Stimulated activated memory B cell treated with anti-CD40 and anti-IgM and Interleukin-4, amounts not matched to agents 10 μg/mL and 1 μg/mL and 100 μg/mL, for 72 hours (primary cell): ENCODE measurements at regions not wholly inside any gene's neighbourhood (a gene's known extent, or its start where the extent isn't known, plus 50 kb on each side); places are given as distances from the start of the nearest gene placed in this dataset.
A peak's percentile ranks its signal among the peaks of the same experiment; 100 is the strongest.

Experiments used
- ATAC-seq: fragments of 150-1000 bp; cut with Tn5 transposase; 2 replicates; pipeline ENCODE4 v1.10.0; 2021
- H3K27ac Mint-ChIP-seq: one replicate; pipeline ENCODE4 v1.8.0; 2022; ENCODE audit warnings: mild to moderate bottlenecking, mixed read lengths
- H3K27me3 Mint-ChIP-seq: one replicate; pipeline ENCODE4 v1.8.0; 2022; ENCODE audit warnings: mixed read lengths
- H3K36me3 Mint-ChIP-seq: one replicate; pipeline ENCODE4 v1.8.0; 2022; ENCODE audit warnings: mixed read lengths
- H3K4me1 Mint-ChIP-seq: one replicate; pipeline ENCODE4 v1.8.0; 2022; ENCODE audit warnings: mixed read lengths
- H3K4me3 Mint-ChIP-seq: one replicate; pipeline ENCODE4 v1.8.0; 2022; ENCODE audit warnings: mild to moderate bottlenecking, moderate library complexity, mixed read lengths
- H3K9me3 Mint-ChIP-seq: one replicate; pipeline ENCODE4 v1.8.0; 2022; ENCODE audit warnings: mixed read lengths

DNA sequence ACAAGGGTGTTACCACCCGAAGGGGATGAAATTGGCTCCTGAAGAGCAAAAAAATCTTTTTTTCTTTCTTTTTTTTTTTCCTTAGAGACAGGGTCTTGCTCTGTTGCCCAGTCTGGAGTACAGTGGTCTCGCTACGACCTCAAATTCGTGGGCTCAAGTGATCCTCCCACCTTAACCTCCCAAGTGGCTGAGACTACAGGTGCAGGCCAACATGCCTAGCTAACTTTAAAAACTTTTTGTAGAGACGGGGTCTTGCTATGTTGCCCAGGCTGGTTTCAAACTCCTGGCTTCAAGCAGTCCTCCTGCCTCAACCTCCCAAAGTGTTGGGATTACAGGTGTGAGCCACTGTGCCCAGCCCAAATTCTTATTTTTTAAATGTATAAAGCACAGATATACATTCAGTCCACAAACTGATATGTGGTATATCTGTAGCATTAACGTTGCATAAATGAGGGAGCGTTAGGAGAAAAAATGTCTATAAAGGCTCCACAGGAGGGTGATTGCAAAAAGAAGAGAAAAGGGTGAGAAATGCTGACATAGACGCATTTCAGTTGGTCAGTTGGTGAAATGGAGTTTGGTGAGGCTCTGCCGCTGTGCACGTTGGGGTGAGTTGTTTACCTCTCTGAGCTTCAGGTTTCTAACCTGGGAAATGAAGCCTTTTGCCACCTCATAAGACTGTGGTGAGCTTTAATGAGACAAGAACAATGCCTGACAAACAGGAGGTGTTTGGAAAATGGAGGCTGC lies 100.7 kb upstream of the PODXL start:
- Mint-ChIP-seq H3K4me3 (no peak overlapping the region), H3K27ac (no peak overlapping the region), H3K4me1 (no peaks in the 10 kb centered on the region), H3K36me3 (no peaks in the 10 kb centered on the region), H3K9me3 (no peaks in the 10 kb centered on the region), H3K27me3 (peaks cover 12% of the 10 kb centered on the region)
- ATAC-seq: no peak

DNA sequence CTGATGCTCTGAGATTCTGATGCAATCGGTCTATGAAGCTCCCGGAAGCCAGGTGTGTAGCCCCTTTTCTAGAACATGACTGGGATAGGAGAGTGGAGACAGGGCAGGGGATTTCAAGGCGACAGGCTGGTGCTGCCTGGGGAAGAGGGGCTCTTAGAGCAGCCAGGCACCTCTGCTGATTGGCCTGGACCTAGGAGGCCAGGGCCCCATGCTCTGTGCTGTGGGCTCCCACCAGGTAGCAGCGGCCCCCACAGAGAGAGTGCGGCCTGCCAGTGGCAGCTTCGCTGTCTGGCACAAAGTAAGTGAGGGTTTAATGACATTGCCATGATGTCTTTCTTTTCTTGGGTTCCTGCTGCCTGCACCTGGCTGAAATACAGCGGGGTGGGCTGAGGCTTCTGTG lies 99.4 kb upstream of the PODXL start:
- Mint-ChIP-seq H3K27ac (no peak overlapping the region), H3K4me1 (no peaks in the 10 kb centered on the region), H3K9me3 (no peaks in the 10 kb centered on the region), H3K4me3 (no peak overlapping the region), H3K36me3 (no peaks in the 10 kb centered on the region), H3K27me3 (peaks cover 12% of the 10 kb centered on the region)
- no peak for ATAC-seq

GRCh38 chr7:131655447-131655846 lies 99.0 kb upstream of the PODXL start:
- ATAC-seq: no peak
- H3K4me3 Mint-ChIP-seq: no peak overlapping the region
- H3K36me3 Mint-ChIP-seq: no peaks in the 10 kb centered on the region
- no peak overlapping the region for H3K27ac Mint-ChIP-seq
- peaks cover 12% of the 10 kb centered on the region for H3K27me3 Mint-ChIP-seq
- no peaks in the 10 kb centered on the region for H3K9me3 Mint-ChIP-seq
- no peaks in the 10 kb centered on the region for H3K4me1 Mint-ChIP-seq

DNA sequence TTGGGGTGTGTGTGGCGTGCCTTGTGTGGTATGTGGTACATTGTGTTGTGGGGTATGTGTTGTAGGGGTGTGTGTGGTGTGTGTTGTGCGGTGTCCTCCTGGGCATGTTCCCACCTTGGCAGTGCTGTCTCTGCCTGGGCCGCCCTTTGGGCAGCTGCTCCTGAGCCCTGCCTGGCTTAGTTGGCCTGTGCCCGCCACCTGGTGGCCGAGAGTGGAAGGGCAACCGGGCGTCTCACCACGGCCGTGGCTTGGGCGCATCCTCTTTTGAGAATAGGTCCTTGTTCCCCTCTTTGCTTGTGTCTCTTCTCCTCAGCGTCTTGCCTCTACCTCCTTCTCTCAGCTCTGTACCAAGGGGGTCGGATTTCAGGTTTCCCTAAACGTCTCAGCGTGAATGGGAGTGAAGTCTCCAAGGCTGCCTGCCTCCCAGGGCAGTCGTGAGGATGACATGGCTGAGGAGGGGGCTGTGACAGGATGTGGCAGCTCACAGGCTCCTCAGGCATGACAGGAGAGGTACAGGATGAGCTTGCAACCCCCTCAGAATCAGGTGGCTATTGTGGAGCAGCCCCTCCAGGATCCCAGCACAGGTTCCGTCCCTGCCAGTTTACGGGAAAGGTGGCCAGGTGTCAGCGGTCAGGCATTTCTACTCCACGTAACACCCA lies 98.4 kb upstream of the PODXL start:
- peak; percentile 85 for ATAC-seq
- H3K36me3 Mint-ChIP-seq: no peaks in the 10 kb centered on the region
- peaks cover 12% of the 10 kb centered on the region for H3K27me3 Mint-ChIP-seq
- H3K27ac Mint-ChIP-seq: no peak overlapping the region
- H3K4me1 Mint-ChIP-seq: no peaks in the 10 kb centered on the region
- no peaks in the 10 kb centered on the region for H3K9me3 Mint-ChIP-seq
- H3K4me3 Mint-ChIP-seq: no peak overlapping the region

GRCh38 chr7:131654249-131654558 lies 97.8 kb upstream of the PODXL start:
- H3K4me3 Mint-ChIP-seq: no peak overlapping the region
- peaks cover 12% of the 10 kb centered on the region for H3K27me3 Mint-ChIP-seq
- H3K27ac Mint-ChIP-seq: no peak overlapping the region
- H3K4me1 Mint-ChIP-seq: no peaks in the 10 kb centered on the region
- no peaks in the 10 kb centered on the region for H3K9me3 Mint-ChIP-seq
- ATAC-seq: no peak
- H3K36me3 Mint-ChIP-seq: no peaks in the 10 kb centered on the region

- Mint-ChIP-seq H3K27me3 (peaks cover 12% of the 10 kb centered on the region), H3K36me3 (no peaks in the 10 kb centered on the region), H3K9me3 (no peaks in the 10 kb centered on the region), H3K4me1 (no peaks in the 10 kb centered on the region), H3K4me3 (no peak overlapping the region), H3K27ac (no peak overlapping the region)
- no peak for ATAC-seq
Measured at GRCh38 chr7:131653418-131654248, 97.2 kb upstream of the PODXL start.

- Mint-ChIP-seq H3K36me3 (no peaks in the 10 kb centered on the region), H3K4me3 (no peak overlapping the region), H3K9me3 (no peaks in the 10 kb centered on the region), H3K27ac (no peak overlapping the region), H3K4me1 (no peaks in the 10 kb centered on the region), H3K27me3 (peaks cover 13% of the 10 kb centered on the region)
- no peak for ATAC-seq
Measured at GRCh38 chr7:131652934-131653333, 96.5 kb upstream of the PODXL start.

DNA sequence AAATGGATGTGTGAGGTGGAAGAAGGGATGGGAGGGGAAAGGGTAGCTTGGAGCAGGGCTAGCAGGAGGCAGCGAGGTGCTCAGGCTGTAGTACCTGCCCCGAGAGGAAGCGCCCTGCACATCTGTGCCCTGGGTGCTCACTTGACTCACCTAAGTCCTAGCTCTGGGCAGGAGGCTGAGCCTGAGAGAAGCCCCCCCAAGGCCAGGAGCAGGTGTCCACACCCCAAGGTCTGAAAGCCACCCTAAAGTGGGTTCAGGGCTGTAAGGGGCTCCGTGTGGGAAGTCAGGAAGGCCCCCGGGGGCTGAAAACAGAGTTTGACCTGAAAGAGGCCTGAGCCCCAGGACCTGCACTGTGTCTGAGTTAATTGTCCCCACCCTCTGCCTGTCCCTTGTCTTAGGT lies 95.8 kb upstream of the PODXL start:
- peaks cover 2% of the 10 kb centered on the region for H3K9me3 Mint-ChIP-seq
- no peak overlapping the region for H3K4me3 Mint-ChIP-seq
- ATAC-seq: no peak
- no peaks in the 10 kb centered on the region for H3K36me3 Mint-ChIP-seq
- H3K27me3 Mint-ChIP-seq: peaks cover 20% of the 10 kb centered on the region
- H3K4me1 Mint-ChIP-seq: no peaks in the 10 kb centered on the region
- H3K27ac Mint-ChIP-seq: no peak overlapping the region

GRCh38 chr7:131649879-131650278 lies 93.5 kb upstream of the PODXL start:
- Mint-ChIP-seq H3K9me3 (peaks cover 2% of the 10 kb centered on the region), H3K36me3 (no peaks in the 10 kb centered on the region), H3K4me3 (no peak overlapping the region), H3K4me1 (no peaks in the 10 kb centered on the region), H3K27ac (no peak overlapping the region), H3K27me3 (peaks cover 24% of the 10 kb centered on the region)
- ATAC-seq: no peak

- H3K36me3 Mint-ChIP-seq: no peaks in the 10 kb centered on the region
- no peak for ATAC-seq
- no peaks in the 10 kb centered on the region for H3K4me1 Mint-ChIP-seq
- no peak overlapping the region for H3K4me3 Mint-ChIP-seq
- H3K9me3 Mint-ChIP-seq: peaks cover 5% of the 10 kb centered on the region
- H3K27ac Mint-ChIP-seq: no peak overlapping the region
- peaks cover 28% of the 10 kb centered on the region for H3K27me3 Mint-ChIP-seq
Measured at GRCh38 chr7:131649003-131649541, 92.6 kb upstream of the PODXL start.

GRCh38 chr7:131648491-131648890 lies 92.1 kb upstream of the PODXL start:
- peaks cover 5% of the 10 kb centered on the region for H3K9me3 Mint-ChIP-seq
- H3K36me3 Mint-ChIP-seq: no peaks in the 10 kb centered on the region
- no peak overlapping the region for H3K27ac Mint-ChIP-seq
- no peaks in the 10 kb centered on the region for H3K4me1 Mint-ChIP-seq
- H3K27me3 Mint-ChIP-seq: peaks cover 22% of the 10 kb centered on the region
- no peak for ATAC-seq
- no peak overlapping the region for H3K4me3 Mint-ChIP-seq

GRCh38 chr7:131646203-131646602 lies 89.8 kb upstream of the PODXL start:
- Mint-ChIP-seq H3K4me1 (no peaks in the 10 kb centered on the region), H3K36me3 (no peaks in the 10 kb centered on the region), H3K27ac (no peak overlapping the region), H3K27me3 (peaks cover 39% of the 10 kb centered on the region), H3K4me3 (no peak overlapping the region), H3K9me3 (peaks cover 5% of the 10 kb centered on the region)
- no peak for ATAC-seq

DNA sequence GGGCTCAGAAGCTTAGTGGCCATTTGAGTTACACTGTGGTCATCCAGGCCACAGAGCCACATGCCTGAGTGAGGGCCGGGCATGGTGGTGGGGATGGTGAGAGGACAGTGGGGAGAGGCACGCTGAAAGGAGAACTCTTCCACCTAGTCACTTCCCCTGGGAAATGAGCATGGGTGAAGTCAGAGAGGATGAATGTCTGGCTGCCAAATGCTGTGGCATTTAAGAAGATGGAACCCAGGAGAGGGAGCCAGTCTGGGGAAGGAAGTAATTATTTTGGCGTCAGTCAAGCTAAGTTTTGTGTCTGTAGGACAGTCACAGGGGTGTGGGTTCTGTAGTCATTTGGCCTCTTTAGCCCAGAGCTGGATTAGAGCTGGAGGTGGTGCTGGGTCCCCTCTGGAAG lies 86.0 kb upstream of the PODXL start:
- H3K4me3 Mint-ChIP-seq: no peak overlapping the region
- no peak overlapping the region for H3K27ac Mint-ChIP-seq
- H3K4me1 Mint-ChIP-seq: no peaks in the 10 kb centered on the region
- H3K9me3 Mint-ChIP-seq: peaks cover 3% of the 10 kb centered on the region
- ATAC-seq: no peak
- peaks cover 65% of the 10 kb centered on the region for H3K27me3 Mint-ChIP-seq
- H3K36me3 Mint-ChIP-seq: no peaks in the 10 kb centered on the region

- no peaks in the 10 kb centered on the region for H3K4me1 Mint-ChIP-seq
- H3K27me3 Mint-ChIP-seq: peaks cover 62% of the 10 kb centered on the region
- H3K27ac Mint-ChIP-seq: no peak overlapping the region
- peaks cover 3% of the 10 kb centered on the region for H3K9me3 Mint-ChIP-seq
- H3K36me3 Mint-ChIP-seq: no peaks in the 10 kb centered on the region
- ATAC-seq: no peak
- no peak overlapping the region for H3K4me3 Mint-ChIP-seq
Measured at GRCh38 chr7:131640686-131641085, 84.3 kb upstream of the PODXL start.

DNA sequence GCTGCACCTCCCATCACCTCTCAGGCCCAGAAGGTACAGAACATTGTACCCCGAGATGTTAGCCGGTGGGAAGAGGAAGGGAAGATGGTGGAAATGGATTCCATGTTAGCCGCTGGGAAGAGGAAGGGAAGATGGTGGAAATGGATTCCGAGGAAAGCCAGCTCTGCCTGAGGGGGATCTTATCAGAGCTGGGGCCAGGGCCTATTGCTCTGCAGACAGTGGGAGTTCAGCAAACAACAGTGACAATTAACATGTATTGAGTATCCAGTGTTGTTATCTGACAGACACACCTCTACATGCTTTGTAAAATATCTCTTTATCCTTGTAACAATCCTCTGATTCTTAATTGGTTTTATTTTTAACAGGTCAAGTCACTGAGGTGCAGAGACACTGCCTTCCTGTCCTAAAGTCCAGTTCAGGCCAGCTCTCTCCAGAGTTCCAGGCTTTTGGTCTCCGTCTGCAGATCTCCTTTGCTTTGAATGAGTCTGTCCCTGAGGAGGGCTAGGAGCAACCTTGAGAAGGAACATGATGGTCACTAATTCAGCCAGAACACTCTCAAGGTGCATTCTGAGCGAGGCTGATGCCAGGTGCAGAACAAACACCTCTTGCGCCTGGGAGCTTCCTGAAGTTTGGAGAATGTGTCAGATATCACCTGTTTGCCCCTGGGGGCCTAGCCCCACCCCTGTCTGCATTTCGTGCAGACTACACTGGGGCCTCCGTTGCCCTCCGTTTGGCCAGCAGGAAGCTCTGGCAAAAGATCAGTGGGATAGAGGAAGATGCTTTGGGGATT lies 82.4 kb upstream of the PODXL start:
- no peak overlapping the region for H3K4me3 Mint-ChIP-seq
- H3K4me1 Mint-ChIP-seq: no peaks in the 10 kb centered on the region
- peaks cover 51% of the 10 kb centered on the region for H3K27me3 Mint-ChIP-seq
- no peak for ATAC-seq
- H3K36me3 Mint-ChIP-seq: no peaks in the 10 kb centered on the region
- no peak overlapping the region for H3K27ac Mint-ChIP-seq
- no peaks in the 10 kb centered on the region for H3K9me3 Mint-ChIP-seq
